Activated naive CD4-positive, alpha-beta T cell treated with anti-CD3 and anti-CD28 coated beads, Interleukin-2, amount 10 ng/mL, durations not matched to agents 7 days and 5 days (primary cell): ENCODE measurements at regions not wholly inside any gene's neighbourhood (a gene's known extent, or its start where the extent isn't known, plus 50 kb on each side); places are given as distances from the start of the nearest gene placed in this dataset.
A peak's percentile ranks its signal among the peaks of the same experiment; 100 is the strongest.

Experiments
- CTCF ChIA-PET: fragments of 350-600 bp; sonication (Branson Sonifier 250); formaldehyde crosslinking; loops from one replicate; lab custom pipeline; 2021; ENCODE audit warnings: antibody characterized with exemption; lab: Charles Lee
- DNase-seq: peaks from one replicate; pipeline ENCODE4 v3.0.0-alpha.2; 2020
- H3K27ac Mint-ChIP-seq: one replicate; pipeline ENCODE4 v1.8.0; 2021; ENCODE audit warnings: mild to moderate bottlenecking, moderate library complexity, mixed read lengths
- H3K27me3 Mint-ChIP-seq: one replicate; pipeline ENCODE4 v1.8.0; 2021; ENCODE audit warnings: mild to moderate bottlenecking, mixed read lengths
- H3K36me3 Mint-ChIP-seq: one replicate; pipeline ENCODE4 v1.8.0; 2021; ENCODE audit warnings: mixed read lengths
- H3K4me1 Mint-ChIP-seq: one replicate; pipeline ENCODE4 v1.8.0; 2021; ENCODE audit warnings: mixed read lengths
- H3K4me3 Mint-ChIP-seq: one replicate; pipeline ENCODE4 v1.8.0; 2021; ENCODE audit warnings: mild to moderate bottlenecking, moderate library complexity, mixed read lengths
- H3K9me3 Mint-ChIP-seq: one replicate; pipeline ENCODE4 v1.8.0; 2021; ENCODE audit warnings: mixed read lengths

- Mint-ChIP-seq H3K4me3 (no peak overlapping the region), H3K9me3 (no peaks in the 10 kb centered on the region), H3K27me3 (peaks cover 54% of the 10 kb centered on the region), H3K27ac (no peak overlapping the region), H3K4me1 (no peaks in the 10 kb centered on the region), H3K36me3 (no peaks in the 10 kb centered on the region)
- no peak for DNase-seq
- CTCF ChIA-PET: no interaction called here
These were observed 61.1 kb upstream of the ID2 start for GRCh38 chr2:8620611-8621382.

- CTCF ChIA-PET: no interaction called here
- no peaks in the 10 kb centered on the region for H3K4me1 Mint-ChIP-seq
- no peaks in the 10 kb centered on the region for H3K9me3 Mint-ChIP-seq
- peaks cover 46% of the 10 kb centered on the region for H3K27me3 Mint-ChIP-seq
- no peak overlapping the region for H3K27ac Mint-ChIP-seq
- no peaks in the 10 kb centered on the region for H3K36me3 Mint-ChIP-seq
- H3K4me3 Mint-ChIP-seq: no peak overlapping the region
- DNase-seq: no peak
These were observed 59.5 kb upstream of the ID2 start for GRCh38 chr2:8622199-8622911.

GRCh38 chr2:8622924-8623465 is 58.9 kb upstream of the ID2 start:
- no peak for DNase-seq
- CTCF ChIA-PET: no interaction called here
- Mint-ChIP-seq H3K36me3 (no peaks in the 10 kb centered on the region), H3K4me1 (no peaks in the 10 kb centered on the region), H3K27me3 (peaks cover 42% of the 10 kb centered on the region), H3K4me3 (no peak overlapping the region), H3K27ac (no peak overlapping the region), H3K9me3 (no peaks in the 10 kb centered on the region)

GRCh38 chr2:8623576-8623957 is 58.3 kb upstream of the ID2 start:
- Mint-ChIP-seq H3K27me3 (peaks cover 37% of the 10 kb centered on the region), H3K9me3 (no peaks in the 10 kb centered on the region), H3K4me1 (no peaks in the 10 kb centered on the region), H3K36me3 (no peaks in the 10 kb centered on the region), H3K4me3 (no peak overlapping the region), H3K27ac (no peak overlapping the region)
- DNase-seq: peak; percentile 7
- CTCF ChIA-PET: no interaction called here

GRCh38 chr2:8623958-8624591 is 57.8 kb upstream of the ID2 start:
- peak; percentile 17 for DNase-seq

GRCh38 chr2:8624855-8625398 is 56.9 kb upstream of the ID2 start:
- H3K27me3 Mint-ChIP-seq: peaks cover 28% of the 10 kb centered on the region
- peak; percentile 16 for DNase-seq
- no peaks in the 10 kb centered on the region for H3K9me3 Mint-ChIP-seq
- no peak overlapping the region for H3K4me3 Mint-ChIP-seq
- H3K27ac Mint-ChIP-seq: no peak overlapping the region
- CTCF ChIA-PET: no interaction called here
- H3K36me3 Mint-ChIP-seq: no peaks in the 10 kb centered on the region
- no peaks in the 10 kb centered on the region for H3K4me1 Mint-ChIP-seq

More at GRCh38 chr2:8623958-8624591, 57.8 kb upstream of the ID2 start:
- Mint-ChIP-seq H3K27ac (no peak overlapping the region), H3K4me1 (no peaks in the 10 kb centered on the region), H3K27me3 (peaks cover 32% of the 10 kb centered on the region), H3K4me3 (no peak overlapping the region), H3K9me3 (no peaks in the 10 kb centered on the region), H3K36me3 (no peaks in the 10 kb centered on the region)
- CTCF ChIA-PET: no interaction called here

GRCh38 chr2:8625399-8626300 is 56.2 kb upstream of the ID2 start:
- no peaks in the 10 kb centered on the region for H3K4me1 Mint-ChIP-seq
- peaks cover 26% of the 10 kb centered on the region for H3K27me3 Mint-ChIP-seq
- no peak overlapping the region for H3K4me3 Mint-ChIP-seq
- no peaks in the 10 kb centered on the region for H3K36me3 Mint-ChIP-seq
- CTCF ChIA-PET: no interaction called here
- no peak overlapping the region for H3K27ac Mint-ChIP-seq
- no peaks in the 10 kb centered on the region for H3K9me3 Mint-ChIP-seq
- DNase-seq: peak; percentile 14

GRCh38 chr2:8626572-8626971 is 55.3 kb upstream of the ID2 start:
- H3K4me3 Mint-ChIP-seq: no peak overlapping the region
- no peaks in the 10 kb centered on the region for H3K9me3 Mint-ChIP-seq
- H3K27ac Mint-ChIP-seq: no peak overlapping the region
- no peak for DNase-seq
- H3K36me3 Mint-ChIP-seq: no peaks in the 10 kb centered on the region
- H3K4me1 Mint-ChIP-seq: peaks cover 2% of the 10 kb centered on the region
- H3K27me3 Mint-ChIP-seq: peaks cover 20% of the 10 kb centered on the region
- CTCF ChIA-PET: no interaction called here

GRCh38 chr2:8627019-8627691 is 54.7 kb upstream of the ID2 start:
- H3K4me3 Mint-ChIP-seq: no peak overlapping the region
- no peaks in the 10 kb centered on the region for H3K36me3 Mint-ChIP-seq
- H3K4me1 Mint-ChIP-seq: peaks cover 6% of the 10 kb centered on the region
- peaks cover 16% of the 10 kb centered on the region for H3K27me3 Mint-ChIP-seq
- CTCF ChIA-PET: no interaction called here
- peak; percentile 14 for DNase-seq
- H3K27ac Mint-ChIP-seq: no peak overlapping the region
- H3K9me3 Mint-ChIP-seq: no peaks in the 10 kb centered on the region

- H3K4me3 Mint-ChIP-seq: no peak overlapping the region
- peaks cover 7% of the 10 kb centered on the region for H3K4me1 Mint-ChIP-seq
- no peak overlapping the region for H3K27ac Mint-ChIP-seq
- peak; percentile 10 for DNase-seq
- peaks cover 10% of the 10 kb centered on the region for H3K27me3 Mint-ChIP-seq
- CTCF ChIA-PET: no interaction called here
- H3K36me3 Mint-ChIP-seq: no peaks in the 10 kb centered on the region
- H3K9me3 Mint-ChIP-seq: no peaks in the 10 kb centered on the region
These were observed 54.2 kb upstream of the ID2 start for GRCh38 chr2:8627692-8628085.

GRCh38 chr2:8628179-8628865 is 53.5 kb upstream of the ID2 start:
- Mint-ChIP-seq H3K4me3 (no peak overlapping the region), H3K27me3 (peaks cover 4% of the 10 kb centered on the region), H3K4me1 (peaks cover 7% of the 10 kb centered on the region), H3K9me3 (no peaks in the 10 kb centered on the region), H3K27ac (no peak overlapping the region), H3K36me3 (no peaks in the 10 kb centered on the region)
- CTCF ChIA-PET: no interaction called here
- no peak for DNase-seq

GRCh38 chr2:8628866-8629209 is 53.0 kb upstream of the ID2 start:
- H3K9me3 Mint-ChIP-seq: no peaks in the 10 kb centered on the region
- no peak overlapping the region for H3K4me3 Mint-ChIP-seq
- H3K36me3 Mint-ChIP-seq: no peaks in the 10 kb centered on the region

GRCh38 chr2:8629402-8629801 is 52.5 kb upstream of the ID2 start:
- no peak overlapping the region for H3K4me3 Mint-ChIP-seq
- no peaks in the 10 kb centered on the region for H3K9me3 Mint-ChIP-seq
- no peaks in the 10 kb centered on the region for H3K36me3 Mint-ChIP-seq
- peaks cover 7% of the 10 kb centered on the region for H3K4me1 Mint-ChIP-seq
- H3K27ac Mint-ChIP-seq: no peak overlapping the region
- H3K27me3 Mint-ChIP-seq: peaks cover 6% of the 10 kb centered on the region
- CTCF ChIA-PET: no interaction called here
- no peak for DNase-seq

More at GRCh38 chr2:8628866-8629209, 53.0 kb upstream of the ID2 start:
- CTCF ChIA-PET: no interaction called here
- peaks cover 4% of the 10 kb centered on the region for H3K27me3 Mint-ChIP-seq
- H3K4me1 Mint-ChIP-seq: peaks cover 7% of the 10 kb centered on the region
- no peak for DNase-seq
- no peak overlapping the region for H3K27ac Mint-ChIP-seq
